Ovary (tissue), 7 donors: ENCODE measurements at regions not wholly inside any gene's neighbourhood (a gene's known extent, or its start where the extent isn't known, plus 50 kb on each side); places are given as distances from the start of the nearest gene placed in this dataset.

ENCODE experiments used
- DNase-seq, 5 donors: peaks; one replicate each; pipeline ENCODE4 v3.0.0-alpha.2; 2019 to 2020
- H3K27ac ChIP-seq, 2 donors: fragments of 200-600 bp; one replicate each; pipeline versions ENCODE4 v1.5.1 to v1.8.0; 2019 to 2022
- H3K27me3 ChIP-seq: fragments of 200-600 bp; one replicate; pipeline ENCODE4 v1.8.0; 2022
- H3K36me3 ChIP-seq: fragments of 200-600 bp; sonication (generic); one replicate; pipeline ENCODE4 v1.5.1; 2019
- H3K4me1 ChIP-seq: one replicate; pipeline ENCODE4 v1.8.1; 2013; ENCODE audit warnings: mild to moderate bottlenecking, moderate library complexity; ENCODE audit not compliant: insufficient read depth
- H3K4me3 ChIP-seq: fragments of 200-600 bp; sonication (generic); one replicate; pipeline ENCODE4 v1.5.1; 2017
- H3K9me3 ChIP-seq, 2 donors: fragments of 200-600 bp in 1 of 2; sonication (generic) in 1 of 2; one replicate each; pipeline versions ENCODE4 v1.5.1 to v1.8.1; 2013 to 2019; ENCODE audit warnings: mild to moderate bottlenecking in 1 of 2, moderate library complexity in 1 of 2
- CTCF ChIP-seq, 3 donors: fragments of 450-650 bp in 2 of 3; fragments of 200-600 bp in 1 of 3; IDR thresholded peaks; one replicate each; pipeline versions ENCODE4 v1.5.1 to v1.8.0; 2016 to 2022; ENCODE audit warnings: antibody characterized with exemption in 3 of 3, mild to moderate bottlenecking in 1 of 3
- EP300 ChIP-seq: sonication (generic); formaldehyde crosslinking; IDR thresholded peaks from one replicate; pipeline ENCODE4 v1.6.1; 2017; ENCODE audit warnings: antibody characterized with exemption
- POLR2A ChIP-seq: fragments of 450-650 bp; IDR thresholded peaks from one replicate; pipeline ENCODE4 v1.6.1; 2017; ENCODE audit warnings: antibody characterized with exemption, mild to moderate bottlenecking, moderate library complexity
- WGBS, 3 donors: extraction: QIAGEN DNeasy Blood & Tissue Kit in 1 of 3; methylation state at CpG; one replicate each; pipeline versions ENCODE4 v1.1.5 to v1.1.7; 2013 to 2017; 5-methylcytosine and 5-hydroxymethylcytosine counted together
- intact Hi-C, 4 donors: fragments of 100-400 bp; cut with DNase I; formaldehyde crosslinking; loops; one replicate each; pipeline versions ENCODE4 v1.11.0 to v1.15.1; 2022 to 2023
- donor health status: DM: no; HTN: no; CAD: no; lungs with moderate emphysema.
- donor health status: DM: no; HTN: no; CAD: no.
- donor health status: Bipolar disorder and iron deficiency.
- donor health status: DM: no; HTN: no; CAD: no.
- donor health status: DM: yes; HTN: yes; CAD: no.

GRCh38 chr3:72257738-72258137 lies 472.8 kb upstream of the PROK2 start:
- no peak overlapping the region for H3K27ac ChIP-seq
- TF ChIP-seq CTCF (IDR thresholded peaks at IDR 0.05), result no peak
- TF ChIP-seq EP300, result no peak
- no peak for TF ChIP-seq POLR2A
- intact Hi-C loops, result no loop called here
- no peak for DNase-seq
- WGBS, 3 donors, result 95 to 100% (median 100%) methylated on average over 2 of the region's 2 CpGs
- H3K36me3 ChIP-seq, result no peaks in the 10 kb centered on the region
- H3K27me3 ChIP-seq, result no peaks in the 10 kb centered on the region
- H3K9me3 ChIP-seq, result no peaks in the 10 kb centered on the region
- peaks cover 12% of the 10 kb centered on the region for H3K4me1 ChIP-seq
- no peak overlapping the region for H3K4me3 ChIP-seq

GRCh38 chr3:72257203-72257602 lies 472.3 kb upstream of the PROK2 start:
- no peak for TF ChIP-seq CTCF (IDR thresholded peaks at IDR 0.05)
- no peak for TF ChIP-seq EP300
- no peak for TF ChIP-seq POLR2A
- Histone ChIP-seq H3K36me3 (no peaks in the 10 kb centered on the region), H3K27ac (no peak overlapping the region), H3K27me3 (no peaks in the 10 kb centered on the region), H3K9me3 (no peaks in the 10 kb centered on the region), H3K4me1 (peaks cover 12% of the 10 kb centered on the region), H3K4me3 (no peak overlapping the region)
- DNase-seq, result no peak
- intact Hi-C loops, result no loop called here
- WGBS, 3 donors, result 93% methylated on average over 4 of the region's 4 CpGs

DNA sequence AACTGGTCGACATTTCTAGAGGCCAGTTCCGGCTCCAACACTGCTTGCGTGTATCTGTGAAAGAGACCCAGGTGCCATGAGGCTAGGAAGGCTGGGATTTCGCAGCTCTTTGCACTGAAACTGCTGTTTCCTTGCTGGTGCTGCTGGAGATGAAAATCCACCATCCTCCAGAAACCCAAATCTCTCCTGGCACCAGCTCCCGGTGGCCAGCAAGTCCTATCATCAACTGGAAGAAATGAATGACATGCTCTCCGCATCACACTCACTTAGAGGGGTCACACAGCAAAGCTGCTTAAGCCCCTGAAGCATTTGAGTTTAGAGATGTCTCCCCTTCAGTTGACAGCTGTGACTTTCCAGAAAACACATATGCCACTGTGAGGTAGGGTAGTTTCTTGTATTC lies 471.8 kb upstream of the PROK2 start:
- Histone ChIP-seq H3K4me3 (no peak overlapping the region), H3K27me3 (no peaks in the 10 kb centered on the region), H3K36me3 (no peaks in the 10 kb centered on the region), H3K27ac (no peak overlapping the region), H3K9me3 (no peaks in the 10 kb centered on the region), H3K4me1 (peaks cover 12% of the 10 kb centered on the region)
- 83 to 89% (median 85%) methylated on average over 6 of the region's 6 CpGs for WGBS, 3 donors
- intact Hi-C loops, result no loop called here
- DNase-seq, result no peak
- no peak for TF ChIP-seq CTCF (IDR thresholded peaks at IDR 0.05)
- TF ChIP-seq EP300, result no peak
- TF ChIP-seq POLR2A, result no peak

GRCh38 chr3:72255791-72256559 lies 471.0 kb upstream of the PROK2 start:
- DNase-seq, result no peak
- TF ChIP-seq EP300, result no peak
- TF ChIP-seq CTCF (IDR thresholded peaks at IDR 0.05), result no peak
- H3K36me3 ChIP-seq, result no peaks in the 10 kb centered on the region
- WGBS, 3 donors, result 43 to 58% (median 57%) methylated on average over 14 of the region's 14 CpGs
- no peaks in the 10 kb centered on the region for H3K9me3 ChIP-seq
- H3K4me3 ChIP-seq, result no peak overlapping the region
- intact Hi-C loops, result no loop called here
- H3K27ac ChIP-seq, result no peak overlapping the region
- H3K4me1 ChIP-seq, result peaks cover 12% of the 10 kb centered on the region
- no peaks in the 10 kb centered on the region for H3K27me3 ChIP-seq
